ENCODE measurements at regions not wholly inside any gene's neighbourhood (a gene's known extent, or its start where the extent isn't known, plus 50 kb on each side); places are given as distances from the start of the nearest gene placed in this dataset.

GRCh38 chr18:70870292-70870691 is 581.4 kb downstream of the SOCS6 start:
- TF ChIP-seq EZH2 (IDR thresholded peaks at IDR 0.05; ENCODE audit: borderline replicate concordance, low read length) (no peak), CTCF (conservative IDR thresholded peaks at IDR 0.05 in 1 of 2, IDR thresholded peaks at IDR 0.05 in 1 of 2; ENCODE audit: extremely low read depth in 1 of 2, insufficient read depth in 1 of 2, low read depth in 1 of 2, low read length in 2 of 2) (no peak)

Measured in mammary epithelial cell (primary cell).